ENCODE measurements at regions not wholly inside any gene's neighbourhood (a gene's known extent, or its start where the extent isn't known, plus 50 kb on each side); places are given as distances from the start of the nearest gene placed in this dataset.
"Not testable (repeated sequence)": the region's sequence is repeated elsewhere in the genome, so short reads cannot be mapped to it uniquely, and the experiment has no call there.

- H3K9me3 Mint-ChIP-seq, result no peaks in the 10 kb centered on the region
- no peak for DNase-seq
- H3K27me3 Mint-ChIP-seq, result peaks cover 29% of the 10 kb centered on the region
- H3K36me3 Mint-ChIP-seq, result no peaks in the 10 kb centered on the region
- no peak overlapping the region for H3K27ac Mint-ChIP-seq
- no peak overlapping the region for H3K4me3 Mint-ChIP-seq
- H3K4me1 Mint-ChIP-seq, result no peaks in the 10 kb centered on the region
Measured at GRCh38 chr15:96162322-96162721, 168.2 kb upstream of the NR2F2 start.

- Mint-ChIP-seq H3K4me1 (no peaks in the 10 kb centered on the region), H3K27me3 (peaks cover 35% of the 10 kb centered on the region), H3K4me3 (no peak overlapping the region), H3K9me3 (no peaks in the 10 kb centered on the region), H3K36me3 (no peaks in the 10 kb centered on the region), H3K27ac (no peak overlapping the region)
- no peak for DNase-seq
Measured at GRCh38 chr15:96165081-96165480, 165.4 kb upstream of the NR2F2 start.

- H3K27ac Mint-ChIP-seq, result no peak overlapping the region
- no peaks in the 10 kb centered on the region for H3K4me1 Mint-ChIP-seq
- peaks cover 31% of the 10 kb centered on the region for H3K27me3 Mint-ChIP-seq
- no peaks in the 10 kb centered on the region for H3K9me3 Mint-ChIP-seq
- no peak for DNase-seq
- no peak overlapping the region for H3K4me3 Mint-ChIP-seq
- no peaks in the 10 kb centered on the region for H3K36me3 Mint-ChIP-seq
Measured at GRCh38 chr15:96165775-96166174, 164.7 kb upstream of the NR2F2 start.

GRCh38 chr15:96166223-96167200, 164.0 kb upstream of the NR2F2 start:
- Mint-ChIP-seq H3K4me1 (no peaks in the 10 kb centered on the region), H3K4me3 (no peak overlapping the region), H3K36me3 (no peaks in the 10 kb centered on the region), H3K27ac (no peak overlapping the region), H3K27me3 (peaks cover 28% of the 10 kb centered on the region), H3K9me3 (no peaks in the 10 kb centered on the region)
- no peak for DNase-seq

- not testable (repeated sequence) for H3K9me3 Mint-ChIP-seq, DNase-seq, H3K4me1 Mint-ChIP-seq, H3K27ac Mint-ChIP-seq, H3K36me3 Mint-ChIP-seq, H3K4me3 Mint-ChIP-seq
- H3K27me3 Mint-ChIP-seq, result peaks cover 30% of the 10 kb centered on the region
Measured at GRCh38 chr15:96170616-96170978, 159.9 kb upstream of the NR2F2 start.

- H3K4me1 Mint-ChIP-seq, result no peaks in the 10 kb centered on the region
- no peaks in the 10 kb centered on the region for H3K9me3 Mint-ChIP-seq
- H3K27me3 Mint-ChIP-seq, result peaks cover 30% of the 10 kb centered on the region
- DNase-seq, result no peak
- H3K4me3 Mint-ChIP-seq, result no peak overlapping the region
- no peak overlapping the region for H3K27ac Mint-ChIP-seq
- no peaks in the 10 kb centered on the region for H3K36me3 Mint-ChIP-seq
Measured at GRCh38 chr15:96170979-96171739, 159.3 kb upstream of the NR2F2 start.

- Mint-ChIP-seq H3K36me3 (no peaks in the 10 kb centered on the region), H3K27me3 (peaks cover 26% of the 10 kb centered on the region), H3K9me3 (no peaks in the 10 kb centered on the region), H3K27ac (no peak overlapping the region), H3K4me1 (no peaks in the 10 kb centered on the region), H3K4me3 (no peak overlapping the region)
- DNase-seq, result no peak
Measured at GRCh38 chr15:96171853-96172296, 158.6 kb upstream of the NR2F2 start.

- H3K4me1 Mint-ChIP-seq, result no peaks in the 10 kb centered on the region
- H3K27ac Mint-ChIP-seq, result no peak overlapping the region
- no peaks in the 10 kb centered on the region for H3K9me3 Mint-ChIP-seq
- no peak overlapping the region for H3K4me3 Mint-ChIP-seq
- no peaks in the 10 kb centered on the region for H3K36me3 Mint-ChIP-seq
- H3K27me3 Mint-ChIP-seq, result peaks cover 26% of the 10 kb centered on the region
- no peak for DNase-seq
Measured at GRCh38 chr15:96172417-96172816, 158.1 kb upstream of the NR2F2 start.

GRCh38 chr15:96176831-96177230, 153.7 kb upstream of the NR2F2 start:
- DNase-seq, result no peak
- Mint-ChIP-seq H3K4me3 (no peak overlapping the region), H3K27me3 (peaks cover 15% of the 10 kb centered on the region), H3K36me3 (no peaks in the 10 kb centered on the region), H3K4me1 (no peaks in the 10 kb centered on the region), H3K27ac (no peak overlapping the region), H3K9me3 (no peaks in the 10 kb centered on the region)

- no peaks in the 10 kb centered on the region for H3K4me1 Mint-ChIP-seq
- H3K27me3 Mint-ChIP-seq, result peaks cover 16% of the 10 kb centered on the region
- DNase-seq, result no peak
- no peaks in the 10 kb centered on the region for H3K36me3 Mint-ChIP-seq
- H3K4me3 Mint-ChIP-seq, result no peak overlapping the region
- no peak overlapping the region for H3K27ac Mint-ChIP-seq
- no peaks in the 10 kb centered on the region for H3K9me3 Mint-ChIP-seq
Measured at GRCh38 chr15:96177279-96177678, 153.2 kb upstream of the NR2F2 start.

- no peaks in the 10 kb centered on the region for H3K4me1 Mint-ChIP-seq
- no peak overlapping the region for H3K27ac Mint-ChIP-seq
- H3K4me3 Mint-ChIP-seq, result no peak overlapping the region
- peaks cover 12% of the 10 kb centered on the region for H3K27me3 Mint-ChIP-seq
- no peaks in the 10 kb centered on the region for H3K36me3 Mint-ChIP-seq
- no peak for DNase-seq
- H3K9me3 Mint-ChIP-seq, result no peaks in the 10 kb centered on the region
Measured at GRCh38 chr15:96180087-96180748, 150.3 kb upstream of the NR2F2 start.

- Mint-ChIP-seq H3K4me1 (no peaks in the 10 kb centered on the region), H3K27ac (no peak overlapping the region), H3K9me3 (no peaks in the 10 kb centered on the region), H3K4me3 (no peak overlapping the region), H3K36me3 (no peaks in the 10 kb centered on the region), H3K27me3 (peaks cover 12% of the 10 kb centered on the region)
- DNase-seq, result no peak
Measured at GRCh38 chr15:96181217-96181616, 149.3 kb upstream of the NR2F2 start.

- no peaks in the 10 kb centered on the region for H3K9me3 Mint-ChIP-seq
- H3K36me3 Mint-ChIP-seq, result no peaks in the 10 kb centered on the region
- no peaks in the 10 kb centered on the region for H3K4me1 Mint-ChIP-seq
- no peak overlapping the region for H3K4me3 Mint-ChIP-seq
- no peak overlapping the region for H3K27ac Mint-ChIP-seq
- DNase-seq, result no peak
- H3K27me3 Mint-ChIP-seq, result peaks cover 12% of the 10 kb centered on the region
Measured at GRCh38 chr15:96181873-96182301, 148.6 kb upstream of the NR2F2 start.

GRCh38 chr15:96182736-96183513, 147.6 kb upstream of the NR2F2 start:
- no peaks in the 10 kb centered on the region for H3K9me3 Mint-ChIP-seq
- DNase-seq, result no peak
- no peak overlapping the region for H3K4me3 Mint-ChIP-seq
- peaks cover 12% of the 10 kb centered on the region for H3K27me3 Mint-ChIP-seq
- no peaks in the 10 kb centered on the region for H3K4me1 Mint-ChIP-seq
- H3K27ac Mint-ChIP-seq, result no peak overlapping the region
- no peaks in the 10 kb centered on the region for H3K36me3 Mint-ChIP-seq
